ENCODE measurements at regions not wholly inside any gene's neighbourhood (a gene's known extent, or its start where the extent isn't known, plus 50 kb on each side); places are given as distances from the start of the nearest gene placed in this dataset.

GRCh38 chr18:25561918-25562317, 210.0 kb upstream of the ZNF521 start:
- TF ChIP-seq POLR2A (IDR thresholded peaks at IDR 0.05; ENCODE audit: low read length), result no peak
- no peak for TF ChIP-seq GATA1 (IDR thresholded peaks at IDR 0.05; ENCODE audit: low read depth, low read length)
